ENCODE measurements at regions not wholly inside any gene's neighbourhood (a gene's known extent, or its start where the extent isn't known, plus 50 kb on each side); places are given as distances from the start of the nearest gene placed in this dataset.
"Not testable (repeated sequence)": the region's sequence is repeated elsewhere in the genome, so short reads cannot be mapped to it uniquely, and the experiment has no call there.

DNA sequence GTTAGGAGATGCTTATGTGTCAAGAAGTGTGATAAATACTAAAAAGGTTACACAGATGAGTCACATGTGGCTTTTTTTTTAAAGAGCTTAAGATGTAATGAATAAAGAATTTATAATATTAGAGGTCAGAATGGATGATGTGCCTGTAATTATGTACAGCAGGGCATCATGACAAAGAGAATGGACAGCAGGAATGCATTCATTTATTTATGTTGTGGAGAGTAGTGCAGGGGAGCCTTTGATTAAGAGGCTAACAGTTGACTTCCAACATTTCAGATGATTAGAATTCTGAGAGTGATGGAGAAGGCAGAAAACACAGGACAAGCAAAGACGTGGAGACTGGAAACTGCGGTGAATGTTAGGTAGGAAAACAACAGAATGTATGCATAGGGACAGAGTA, 691.4 kb upstream of the POM121L12 start:
- no peak for DNase-seq

DNA sequence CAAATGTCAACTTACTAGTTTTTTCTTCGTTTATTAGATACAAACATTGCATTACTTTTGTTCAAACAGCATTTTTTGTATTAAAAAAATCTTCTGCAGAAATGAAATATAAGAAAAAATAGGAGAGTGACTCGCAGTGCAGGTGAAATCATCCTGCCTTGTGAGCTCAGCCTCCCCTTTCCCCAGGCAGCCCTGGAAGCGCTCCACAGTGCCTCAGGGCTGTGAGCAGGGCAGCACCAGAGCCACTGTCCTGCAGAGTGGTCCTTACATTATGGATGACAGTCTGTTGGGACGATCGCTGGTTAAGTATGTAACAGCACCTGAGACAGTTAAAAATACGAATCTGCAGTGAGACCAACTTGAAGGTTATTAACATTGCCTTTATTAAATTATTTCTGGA, 695.4 kb upstream of the POM121L12 start:
- DNase-seq = no peak

- not testable (repeated sequence) for DNase-seq
Observed at GRCh38 chr7:52328328-52328727, 707.1 kb upstream of the POM121L12 start.

GRCh38 chr7:52325237-52325636, 710.2 kb upstream of the POM121L12 start:
- no peak for DNase-seq

- DNase-seq = no peak
Observed at GRCh38 chr7:52323202-52323746, 712.2 kb upstream of the POM121L12 start.

DNA sequence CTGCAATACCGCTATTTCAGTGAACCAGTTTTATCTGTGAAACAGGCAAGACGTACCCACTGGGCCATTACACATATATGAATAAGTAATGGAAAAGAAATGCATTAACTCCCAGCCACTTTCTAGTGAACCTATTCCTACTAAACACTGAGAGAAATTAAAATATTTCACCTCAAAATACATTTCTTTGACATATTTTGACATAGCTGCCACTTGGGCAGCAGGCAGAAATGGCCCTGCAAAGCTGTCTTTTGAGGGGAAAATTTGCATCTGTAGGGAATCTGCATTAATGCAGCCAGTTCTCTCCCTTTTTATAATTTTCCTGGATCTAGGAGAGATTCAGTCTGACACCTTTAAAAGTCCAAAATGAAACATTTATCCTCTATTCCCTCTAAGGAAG, 714.8 kb upstream of the POM121L12 start:
- DNase-seq = no peak

DNA sequence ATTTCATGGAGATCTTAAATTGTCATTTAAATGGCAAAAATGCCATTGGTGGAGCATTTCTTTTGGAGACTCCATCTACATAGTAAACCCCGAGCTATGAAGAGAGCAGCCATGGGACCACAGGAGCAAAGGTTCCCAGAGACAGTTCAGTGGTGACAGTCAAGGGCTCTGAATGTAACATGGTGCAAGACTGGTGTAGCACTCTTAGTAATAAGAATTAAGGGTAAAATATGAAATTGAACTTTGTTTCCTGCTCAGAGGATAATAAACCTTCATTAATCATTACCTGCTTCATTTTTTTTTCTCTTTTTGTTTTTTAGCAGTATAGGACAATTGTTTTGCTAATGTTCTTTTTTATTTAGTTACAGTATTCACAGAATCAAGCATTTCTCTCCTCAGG, 717.5 kb upstream of the POM121L12 start:
- no peak for DNase-seq

- DNase-seq = no peak
Observed at GRCh38 chr7:52311886-52312285, 723.5 kb upstream of the POM121L12 start.

DNA sequence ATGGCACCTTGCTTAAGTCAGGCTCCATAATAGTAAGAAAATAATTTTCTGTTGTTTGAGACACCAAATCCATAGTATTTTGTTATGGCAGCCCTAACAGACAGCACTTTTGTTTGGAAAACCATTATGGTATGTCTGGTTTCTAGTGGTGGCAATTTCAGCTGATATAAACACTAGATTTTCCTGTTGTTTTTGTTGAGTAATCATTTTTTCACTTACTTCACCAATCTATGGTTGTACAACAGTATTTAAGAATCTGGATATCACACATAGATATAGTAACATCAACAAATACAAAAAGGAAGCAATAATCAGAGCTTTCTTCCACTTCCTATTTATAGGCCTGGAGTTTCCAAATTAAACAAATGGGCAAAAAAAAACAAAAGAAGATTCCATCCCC, 725.8 kb upstream of the POM121L12 start:
- no peak for DNase-seq

- DNase-seq = no peak
Observed at GRCh38 chr7:52302765-52303520, 732.5 kb upstream of the POM121L12 start.

GRCh38 chr7:52297128-52297527, 738.3 kb upstream of the POM121L12 start:
- DNase-seq = no peak

GRCh38 chr7:52294942-52295341, 740.5 kb upstream of the POM121L12 start:
- DNase-seq = no peak

GRCh38 chr7:52289247-52289646, 746.2 kb upstream of the POM121L12 start:
- no peak for DNase-seq

- no peak for DNase-seq
Observed at GRCh38 chr7:52287698-52288097, 747.7 kb upstream of the POM121L12 start.

DNA sequence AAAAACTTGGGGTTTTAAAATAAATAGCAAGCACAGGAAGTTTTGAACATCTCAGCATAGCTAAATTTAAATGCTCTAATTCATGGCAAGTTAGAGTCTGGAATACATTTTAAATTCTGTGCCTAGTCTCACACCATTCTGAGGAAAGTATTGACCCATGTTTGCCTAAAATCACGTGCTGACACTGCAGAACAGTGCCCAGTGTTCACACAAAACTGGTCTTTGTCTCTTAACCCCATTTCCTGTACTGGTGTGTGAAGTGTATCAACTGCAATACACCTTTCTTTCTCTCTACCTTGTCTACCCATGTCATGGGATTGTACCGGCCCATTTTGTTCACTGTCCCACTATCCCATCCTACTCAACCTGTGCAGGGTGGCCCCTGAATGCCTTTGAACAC, 749.7 kb upstream of the POM121L12 start:
- DNase-seq = no peak

GRCh38 chr7:52283335-52283734, 752.1 kb upstream of the POM121L12 start:
- no peak for DNase-seq

DNA sequence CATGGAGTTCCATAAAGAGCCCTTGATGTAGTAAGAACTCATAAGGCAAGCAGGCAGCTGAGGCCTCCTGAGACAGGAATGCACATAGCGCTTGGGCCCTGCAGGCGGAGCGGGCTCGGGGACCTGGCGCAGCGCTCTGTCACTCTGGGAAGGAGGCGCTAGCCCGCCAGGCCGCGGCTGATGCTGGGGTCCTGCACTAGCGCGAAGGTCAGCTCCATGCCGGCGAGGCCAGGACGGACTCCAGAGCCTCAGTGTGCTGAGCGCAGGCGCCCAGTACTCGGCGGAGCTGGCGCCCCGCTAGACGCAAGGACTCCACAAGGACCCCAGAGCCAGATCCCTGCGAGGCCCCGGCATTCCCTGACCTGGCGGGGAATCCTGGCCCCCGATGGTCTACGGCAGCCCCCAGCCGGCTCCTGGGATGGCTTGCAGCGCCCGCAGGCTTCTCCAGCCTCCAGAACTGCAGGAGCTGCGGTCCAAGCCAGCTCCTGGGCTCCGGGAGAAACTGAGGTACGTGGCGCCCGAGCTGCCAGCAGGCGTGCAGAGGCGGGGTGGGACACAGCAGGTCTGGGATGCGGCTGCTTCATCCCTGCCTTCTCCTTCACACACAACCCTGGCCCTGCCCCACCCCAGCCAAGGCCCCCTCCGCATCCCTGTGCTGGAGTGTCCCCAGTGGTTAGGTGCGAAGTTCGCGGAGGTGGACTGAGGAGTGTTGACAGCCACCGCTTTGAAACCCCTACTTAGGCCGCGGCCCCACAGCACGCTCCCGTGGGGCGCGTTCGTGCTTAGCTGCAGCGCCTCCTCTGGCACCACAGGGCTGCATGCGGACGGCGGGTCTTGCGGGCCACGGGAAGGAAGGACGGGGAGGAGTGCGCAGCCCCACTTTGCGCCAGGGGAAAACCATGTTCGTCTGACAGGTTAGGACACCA, 761.5 kb upstream of the POM121L12 start:
- peak; percentile 10 for DNase-seq

DNA sequence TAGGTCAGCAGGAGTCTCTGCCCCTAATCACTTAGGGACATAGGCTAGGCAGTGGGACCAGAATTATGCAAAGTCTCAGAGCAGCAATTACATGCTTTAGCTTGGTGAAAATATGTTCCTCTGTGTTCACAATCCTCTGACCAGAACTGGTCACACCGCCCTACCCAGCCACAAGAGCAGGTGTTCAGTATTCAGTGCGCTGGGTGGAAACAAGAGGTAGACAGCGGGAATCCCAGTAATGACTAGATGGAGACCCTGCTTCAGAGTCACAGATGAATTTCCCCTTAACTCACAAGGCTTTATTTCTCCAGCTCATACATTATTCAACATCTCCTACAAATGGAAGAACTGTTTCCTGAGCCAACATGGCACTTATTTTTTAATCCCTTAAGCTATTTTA, 763.7 kb upstream of the POM121L12 start:
- no peak for DNase-seq

GRCh38 chr7:52270301-52270700, 765.1 kb upstream of the POM121L12 start:
- no peak for DNase-seq

DNA sequence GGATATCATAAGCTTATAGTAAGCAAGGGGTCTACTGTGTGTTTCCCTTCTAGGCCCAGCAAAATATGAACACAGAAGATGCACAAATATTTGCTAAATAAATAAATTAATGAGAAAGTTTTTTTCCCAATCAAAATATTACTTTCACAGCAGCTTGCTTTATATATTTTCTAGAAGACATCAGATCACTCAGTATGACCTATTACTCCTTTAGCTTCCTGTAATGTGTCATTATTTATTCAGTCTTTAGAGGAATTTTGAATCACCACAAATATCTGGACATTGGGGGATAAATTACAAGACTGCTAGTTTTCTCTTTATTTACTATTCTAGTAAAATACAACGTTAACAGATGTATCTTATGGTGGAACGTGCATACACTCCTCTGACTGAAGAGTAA, 765.8 kb upstream of the POM121L12 start:
- no peak for DNase-seq

GRCh38 chr7:52261057-52261456, 774.4 kb upstream of the POM121L12 start:
- no peak for DNase-seq

GRCh38 chr7:52260046-52260665, 775.3 kb upstream of the POM121L12 start:
- DNase-seq = no peak

- DNase-seq = no peak
Observed at GRCh38 chr7:52257890-52258289, 777.5 kb upstream of the POM121L12 start.
